ENCODE measurements at regions not wholly inside any gene's neighbourhood (a gene's known extent, or its start where the extent isn't known, plus 50 kb on each side); places are given as distances from the start of the nearest gene placed in this dataset.

DNA sequence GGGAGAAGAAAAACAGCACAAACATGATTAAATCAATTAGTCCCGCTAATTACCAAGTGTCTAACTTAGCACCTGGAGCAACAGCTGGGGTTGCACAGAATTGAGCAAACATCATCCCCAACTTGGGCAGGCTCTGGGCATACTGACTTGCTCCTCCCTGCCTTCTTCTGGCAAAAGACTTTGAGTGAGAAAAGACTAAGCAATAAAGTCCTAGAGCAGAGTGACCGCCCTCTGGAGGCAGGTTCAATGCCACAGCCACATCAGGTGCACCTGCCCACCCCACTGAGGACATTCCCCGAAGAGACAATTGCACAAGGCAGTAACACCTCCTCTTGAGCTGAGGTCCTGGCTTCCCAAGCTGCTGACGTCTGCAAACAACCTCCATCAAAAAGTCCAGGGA lies 358.3 kb downstream of the SOX9 start:
- Histone ChIP-seq H3K4me2 (ENCODE audit: low read depth, low read length, poor library complexity, severe bottlenecking) (no peak overlapping the region), H3K9ac (ENCODE audit: low read length) (no peak overlapping the region), H3K4me3 (ENCODE audit: insufficient read depth, low read length, poor library complexity, severe bottlenecking) (no peak overlapping the region), H3K27me3 (ENCODE audit: low read length) (no peaks in the 10 kb centered on the region), H3K36me3 (ENCODE audit: low read length) (no peaks in the 10 kb centered on the region), H3K79me2 (ENCODE audit: insufficient read depth, low read length) (no peaks in the 10 kb centered on the region), H3K27ac (ENCODE audit: low read depth, low read length) (no peak overlapping the region), H3F3A (ENCODE audit: insufficient read depth) (no peaks in the 10 kb centered on the region), H3K9me3 (ENCODE audit: insufficient read depth, low read length) (no peaks in the 10 kb centered on the region), H4K20me1 (ENCODE audit: low read depth, low read length) (no peaks in the 10 kb centered on the region), H2AFZ (ENCODE audit: low read depth, low read length, severe bottlenecking) (no peak overlapping the region), H3K9me2 (replicated peaks; ENCODE audit: insufficient read depth, low read length) (no peaks in the 10 kb centered on the region)
- TF ChIP-seq, protein P1, sequence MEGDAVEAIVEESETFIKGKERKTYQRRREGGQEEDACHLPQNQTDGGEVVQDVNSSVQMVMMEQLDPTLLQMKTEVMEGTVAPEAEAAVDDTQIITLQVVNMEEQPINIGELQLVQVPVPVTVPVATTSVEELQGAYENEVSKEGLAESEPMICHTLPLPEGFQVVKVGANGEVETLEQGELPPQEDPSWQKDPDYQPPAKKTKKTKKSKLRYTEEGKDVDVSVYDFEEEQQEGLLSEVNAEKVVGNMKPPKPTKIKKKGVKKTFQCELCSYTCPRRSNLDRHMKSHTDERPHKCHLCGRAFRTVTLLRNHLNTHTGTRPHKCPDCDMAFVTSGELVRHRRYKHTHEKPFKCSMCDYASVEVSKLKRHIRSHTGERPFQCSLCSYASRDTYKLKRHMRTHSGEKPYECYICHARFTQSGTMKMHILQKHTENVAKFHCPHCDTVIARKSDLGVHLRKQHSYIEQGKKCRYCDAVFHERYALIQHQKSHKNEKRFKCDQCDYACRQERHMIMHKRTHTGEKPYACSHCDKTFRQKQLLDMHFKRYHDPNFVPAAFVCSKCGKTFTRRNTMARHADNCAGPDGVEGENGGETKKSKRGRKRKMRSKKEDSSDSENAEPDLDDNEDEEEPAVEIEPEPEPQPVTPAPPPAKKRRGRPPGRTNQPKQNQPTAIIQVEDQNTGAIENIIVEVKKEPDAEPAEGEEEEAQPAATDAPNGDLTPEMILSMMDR (IDR thresholded peaks at IDR 0.05; ENCODE audit: insufficient read depth, low read length, poor library complexity, severe bottlenecking): no peak
- TF ChIP-seq EZH2phosphoT487 (conservative IDR thresholded peaks at IDR 0.05; ENCODE audit: low read length): no peak

DNA sequence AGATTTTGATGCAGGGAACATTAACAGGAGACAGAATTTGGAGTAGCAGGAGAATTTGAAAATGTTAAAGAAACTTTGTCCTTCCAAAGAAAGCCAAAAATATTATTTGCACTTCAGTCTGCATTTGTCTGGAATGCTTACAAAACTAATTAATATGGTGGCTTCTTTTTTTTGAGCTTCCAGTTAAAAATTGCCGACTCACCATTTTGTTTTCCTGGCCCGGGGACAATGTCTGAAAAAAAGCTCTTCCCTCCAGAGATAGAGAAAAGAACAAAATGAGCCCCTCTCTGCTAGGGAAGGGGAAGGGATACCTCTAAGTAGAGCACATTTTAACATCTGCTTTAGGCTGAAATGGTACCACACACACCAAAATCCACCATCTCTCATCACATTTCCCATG lies 360.8 kb downstream of the SOX9 start:
- Histone ChIP-seq H3K4me3 (ENCODE audit: insufficient read depth, low read length, poor library complexity, severe bottlenecking) (no peak overlapping the region), H3K79me2 (ENCODE audit: insufficient read depth, low read length) (no peaks in the 10 kb centered on the region), H3K36me3 (ENCODE audit: low read length) (no peaks in the 10 kb centered on the region), H3K9me2 (replicated peaks; ENCODE audit: insufficient read depth, low read length) (no peaks in the 10 kb centered on the region), H3K9me3 (ENCODE audit: insufficient read depth, low read length) (no peaks in the 10 kb centered on the region), H3K27me3 (ENCODE audit: low read length) (no peaks in the 10 kb centered on the region), H2AFZ (ENCODE audit: low read depth, low read length, severe bottlenecking) (no peak overlapping the region), H3K4me2 (ENCODE audit: low read depth, low read length, poor library complexity, severe bottlenecking) (no peak overlapping the region), H4K20me1 (ENCODE audit: low read depth, low read length) (no peaks in the 10 kb centered on the region), H3F3A (ENCODE audit: insufficient read depth) (no peaks in the 10 kb centered on the region), H3K27ac (ENCODE audit: low read depth, low read length) (no peak overlapping the region), H3K9ac (ENCODE audit: low read length) (no peak overlapping the region)
- TF ChIP-seq, protein P1 (IDR thresholded peaks at IDR 0.05; ENCODE audit: insufficient read depth, low read length, poor library complexity, severe bottlenecking): no peak
- TF ChIP-seq EZH2phosphoT487 (conservative IDR thresholded peaks at IDR 0.05; ENCODE audit: low read length): no peak

DNA sequence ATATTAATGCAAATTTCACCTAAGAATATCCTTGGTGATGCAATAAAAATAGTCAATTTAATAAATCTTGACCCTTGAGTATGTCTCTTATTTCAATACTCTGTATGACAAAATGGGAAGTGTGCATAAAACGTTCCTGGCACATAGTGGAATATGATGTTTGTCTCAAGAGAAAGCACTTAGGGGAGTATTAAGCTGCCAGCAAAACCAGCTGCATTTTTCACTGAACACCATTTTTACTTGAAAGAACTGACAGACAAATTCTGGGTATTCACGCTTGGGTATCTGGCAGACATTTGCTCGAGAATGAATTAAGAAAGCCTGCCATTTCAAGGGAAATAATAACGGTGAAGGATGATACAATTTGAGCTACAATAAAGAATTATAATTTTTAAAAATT lies 364.8 kb downstream of the SOX9 start:
- Histone ChIP-seq H3K27me3 (ENCODE audit: low read length) (no peaks in the 10 kb centered on the region), H3K9me2 (replicated peaks; ENCODE audit: insufficient read depth, low read length) (no peaks in the 10 kb centered on the region), H3K79me2 (ENCODE audit: insufficient read depth, low read length) (no peaks in the 10 kb centered on the region), H3K4me3 (ENCODE audit: insufficient read depth, low read length, poor library complexity, severe bottlenecking) (no peak overlapping the region), H4K20me1 (ENCODE audit: low read depth, low read length) (no peaks in the 10 kb centered on the region), H3F3A (ENCODE audit: insufficient read depth) (no peaks in the 10 kb centered on the region), H2AFZ (ENCODE audit: low read depth, low read length, severe bottlenecking) (no peak overlapping the region), H3K9me3 (ENCODE audit: insufficient read depth, low read length) (no peaks in the 10 kb centered on the region; the same call in 1 of the 2 replicates), H3K36me3 (ENCODE audit: low read length) (no peaks in the 10 kb centered on the region), H3K9ac (ENCODE audit: low read length) (no peak overlapping the region), H3K4me2 (ENCODE audit: low read depth, low read length, poor library complexity, severe bottlenecking) (no peak overlapping the region), H3K27ac (ENCODE audit: low read depth, low read length) (no peak overlapping the region)
- TF ChIP-seq, protein P1 (IDR thresholded peaks at IDR 0.05; ENCODE audit: insufficient read depth, low read length, poor library complexity, severe bottlenecking): no peak
- TF ChIP-seq EZH2phosphoT487 (conservative IDR thresholded peaks at IDR 0.05; ENCODE audit: low read length): no peak
